ENCODE measurements at regions not wholly inside any gene's neighbourhood (a gene's known extent, or its start where the extent isn't known, plus 50 kb on each side); places are given as distances from the start of the nearest gene placed in this dataset.

GRCh38 chr7:36023033-36023560 lies 130.0 kb upstream of the EEPD1 start:
- no peak for TF ChIP-seq CTCF (IDR thresholded peaks at IDR 0.05)
- TF ChIP-seq POLR2A (IDR thresholded peaks at IDR 0.05) = no peak

All from breast epithelium (tissue), 3 donors.